Left lung (tissue), 4 donors: ENCODE measurements at regions not wholly inside any gene's neighbourhood (a gene's known extent, or its start where the extent isn't known, plus 50 kb on each side); places are given as distances from the start of the nearest gene placed in this dataset.

ENCODE experiments used
- ATAC-seq: fragments of 200-7000 bp; cut with Tn5 transposase; one replicate; pipeline ENCODE4 v1.9.1; 2020; ENCODE audit warnings: moderate library complexity
- DNase-seq, 4 donors: peaks; one replicate each; pipeline ENCODE4 v3.0.0-alpha.2; 2013 to 2020
- H3K27ac ChIP-seq, 2 donors: fragments of 200-600 bp; sonication (generic) in 1 of 2; one replicate each; pipeline versions ENCODE4 v1.5.0 to v1.8.0; 2020 to 2021
- H3K27me3 ChIP-seq, 2 donors: fragments of 200-600 bp; sonication (generic) in 1 of 2; one replicate each; pipeline versions ENCODE4 v1.5.0 to v1.8.0; 2020 to 2021
- H3K36me3 ChIP-seq, 2 donors: fragments of 200-600 bp; sonication (generic) in 1 of 2; one replicate each; pipeline versions ENCODE4 v1.5.0 to v1.8.0; 2020 to 2021
- H3K4me1 ChIP-seq, 2 donors: fragments of 200-600 bp; one replicate each; pipeline ENCODE4 v1.8.0; 2021
- H3K4me3 ChIP-seq, 2 donors: fragments of 200-600 bp; sonication (generic) in 1 of 2; one replicate each; pipeline versions ENCODE4 v1.5.0 to v1.8.0; 2020 to 2021; ENCODE audit warnings: mild to moderate bottlenecking in 1 of 2
- H3K9me3 ChIP-seq, 2 donors: fragments of 200-600 bp; sonication (generic) in 1 of 2; one replicate each; pipeline versions ENCODE4 v1.5.0 to v1.8.0; 2020 to 2021
- intact Hi-C, 2 donors: fragments of 100-400 bp; cut with DNase I; formaldehyde crosslinking; loops; one replicate each; pipeline versions ENCODE4 v1.11.2 to v1.14.2; 2022
- TF ChIP-seq, protein P1 (sequence below), 2 donors: fragments of 200-600 bp; sonication (generic) in 1 of 2; IDR thresholded peaks; one replicate each; pipeline versions ENCODE4 v1.5.0 to v1.8.0; 2021; ENCODE audit warnings: antibody characterized with exemption in 2 of 2
- donor health status: DM: no; HTN: yes; CAD: no.
- donor health status: DM: no; HTN: no; CAD: no.

DNA sequence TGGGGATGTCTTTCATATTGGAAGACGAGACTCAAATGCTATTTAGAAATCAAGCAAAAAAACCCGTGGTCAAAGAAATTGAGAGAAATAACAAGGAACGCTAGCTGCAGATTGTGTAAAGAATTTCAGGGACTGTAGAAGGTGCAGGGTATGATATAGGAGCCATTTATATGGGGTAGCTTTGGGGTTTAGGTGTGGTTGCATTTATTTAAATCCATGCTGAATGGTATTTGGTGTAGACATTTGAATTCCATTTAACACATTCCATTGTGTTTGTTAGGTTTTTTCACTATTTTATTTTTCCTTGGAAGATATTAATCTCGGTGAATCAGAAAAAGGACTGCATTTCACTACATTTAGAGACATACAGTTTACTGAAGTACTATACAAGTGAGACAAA lies 341.0 kb upstream of the GALNTL6 start:
- Histone ChIP-seq H3K4me1 (no peaks in the 10 kb centered on the region), H3K4me3 (no peak overlapping the region), H3K27ac (no peak overlapping the region), H3K36me3 (no peaks in the 10 kb centered on the region), H3K27me3 (no peaks in the 10 kb centered on the region), H3K9me3 (no peaks in the 10 kb centered on the region)
- TF ChIP-seq, protein P1, sequence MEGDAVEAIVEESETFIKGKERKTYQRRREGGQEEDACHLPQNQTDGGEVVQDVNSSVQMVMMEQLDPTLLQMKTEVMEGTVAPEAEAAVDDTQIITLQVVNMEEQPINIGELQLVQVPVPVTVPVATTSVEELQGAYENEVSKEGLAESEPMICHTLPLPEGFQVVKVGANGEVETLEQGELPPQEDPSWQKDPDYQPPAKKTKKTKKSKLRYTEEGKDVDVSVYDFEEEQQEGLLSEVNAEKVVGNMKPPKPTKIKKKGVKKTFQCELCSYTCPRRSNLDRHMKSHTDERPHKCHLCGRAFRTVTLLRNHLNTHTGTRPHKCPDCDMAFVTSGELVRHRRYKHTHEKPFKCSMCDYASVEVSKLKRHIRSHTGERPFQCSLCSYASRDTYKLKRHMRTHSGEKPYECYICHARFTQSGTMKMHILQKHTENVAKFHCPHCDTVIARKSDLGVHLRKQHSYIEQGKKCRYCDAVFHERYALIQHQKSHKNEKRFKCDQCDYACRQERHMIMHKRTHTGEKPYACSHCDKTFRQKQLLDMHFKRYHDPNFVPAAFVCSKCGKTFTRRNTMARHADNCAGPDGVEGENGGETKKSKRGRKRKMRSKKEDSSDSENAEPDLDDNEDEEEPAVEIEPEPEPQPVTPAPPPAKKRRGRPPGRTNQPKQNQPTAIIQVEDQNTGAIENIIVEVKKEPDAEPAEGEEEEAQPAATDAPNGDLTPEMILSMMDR (IDR thresholded peaks at IDR 0.05), result no peak
- intact Hi-C loops, result no loop called here
- ATAC-seq, result no peak
- DNase-seq, result no peak

DNA sequence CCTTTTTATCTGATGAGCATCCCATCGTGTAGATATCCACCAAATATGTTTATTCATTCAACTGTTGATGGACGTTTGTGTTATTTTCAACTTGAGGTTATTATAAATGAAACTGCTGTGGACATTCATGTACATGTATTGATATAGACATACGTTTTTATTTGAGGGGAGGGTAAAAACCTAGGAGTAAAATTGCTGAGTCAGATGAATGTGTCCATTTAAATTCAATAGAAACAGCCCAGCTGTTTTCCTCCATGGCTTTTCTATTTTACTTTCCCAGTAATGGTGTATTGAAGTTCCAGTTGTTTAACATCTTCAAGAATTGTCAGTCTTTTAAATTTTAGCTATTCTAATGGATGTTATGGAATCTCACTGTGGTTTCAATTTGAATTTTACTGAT lies 348.7 kb upstream of the GALNTL6 start:
- Histone ChIP-seq H3K9me3 (no peaks in the 10 kb centered on the region), H3K36me3 (no peaks in the 10 kb centered on the region), H3K4me3 (no peak overlapping the region), H3K27me3 (no peaks in the 10 kb centered on the region), H3K4me1 (no peaks in the 10 kb centered on the region), H3K27ac (no peak overlapping the region)
- ATAC-seq, result no peak
- intact Hi-C loops, result no loop called here
- DNase-seq, result no peak
- TF ChIP-seq, protein P1 (IDR thresholded peaks at IDR 0.05), result no peak

DNA sequence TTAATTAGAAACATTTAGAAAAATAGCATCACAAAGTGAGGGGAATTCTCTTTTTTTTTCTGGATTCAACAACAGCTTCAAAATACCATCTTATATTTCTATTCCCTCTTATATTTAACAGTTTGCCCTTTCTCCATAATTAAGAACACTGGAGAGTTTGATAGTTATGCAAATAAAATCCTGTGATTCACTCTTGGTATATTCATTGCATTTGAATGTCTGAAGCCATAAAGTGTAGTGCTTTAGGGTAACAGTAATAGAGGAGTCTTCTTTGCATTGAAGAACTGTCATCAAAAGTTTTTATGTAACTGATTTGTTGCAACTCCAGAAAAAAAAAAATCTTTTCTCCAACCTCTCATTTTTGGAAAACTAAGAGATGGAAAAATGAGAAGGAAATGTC lies 352.0 kb upstream of the GALNTL6 start:
- H3K36me3 ChIP-seq, result no peaks in the 10 kb centered on the region
- TF ChIP-seq, protein P1 (IDR thresholded peaks at IDR 0.05), result no peak
- H3K27me3 ChIP-seq, result no peaks in the 10 kb centered on the region
- peaks cover 0 to 16% of the 10 kb centered on the region in 2 donors for H3K9me3 ChIP-seq
- intact Hi-C loops, result no loop called here
- no peak overlapping the region for H3K27ac ChIP-seq
- no peak for DNase-seq
- no peaks in the 10 kb centered on the region for H3K4me1 ChIP-seq
- H3K4me3 ChIP-seq, result no peak overlapping the region
- ATAC-seq, result no peak

DNA sequence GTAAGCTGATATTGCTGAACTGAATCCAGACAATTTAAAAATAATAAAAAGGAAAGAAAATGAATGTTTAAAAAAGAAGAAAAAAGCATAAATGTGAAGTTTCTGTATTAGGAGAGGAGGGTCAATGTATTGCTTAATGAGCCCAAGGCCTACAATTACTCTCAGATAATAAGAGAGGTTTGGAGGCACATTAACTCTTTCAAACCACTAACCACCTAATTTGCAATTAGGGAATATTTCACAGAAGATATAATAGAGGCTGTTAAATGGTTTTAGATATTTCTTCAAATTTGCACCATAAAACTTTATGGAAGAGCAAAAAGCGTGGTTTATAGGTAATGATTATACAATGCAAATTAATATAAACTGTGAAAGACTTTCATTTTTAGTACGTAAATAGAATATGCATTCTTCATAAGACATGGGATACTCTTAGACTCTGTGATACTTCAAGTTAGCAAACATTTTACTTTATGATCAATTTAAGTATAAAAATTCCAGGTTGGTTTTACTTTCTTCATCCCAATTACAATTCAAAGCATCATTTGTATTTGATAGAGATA lies 364.2 kb upstream of the GALNTL6 start:
- no peak overlapping the region for H3K4me3 ChIP-seq
- H3K9me3 ChIP-seq, result no peaks in the 10 kb centered on the region
- intact Hi-C loops, result no loop called here
- DNase-seq (no peak), ATAC-seq (no peak)
- no peaks in the 10 kb centered on the region for H3K27me3 ChIP-seq
- no peaks in the 10 kb centered on the region for H3K4me1 ChIP-seq
- TF ChIP-seq, protein P1 (IDR thresholded peaks at IDR 0.05), result no peak
- no peaks in the 10 kb centered on the region for H3K36me3 ChIP-seq
- H3K27ac ChIP-seq, result no peak overlapping the region

DNA sequence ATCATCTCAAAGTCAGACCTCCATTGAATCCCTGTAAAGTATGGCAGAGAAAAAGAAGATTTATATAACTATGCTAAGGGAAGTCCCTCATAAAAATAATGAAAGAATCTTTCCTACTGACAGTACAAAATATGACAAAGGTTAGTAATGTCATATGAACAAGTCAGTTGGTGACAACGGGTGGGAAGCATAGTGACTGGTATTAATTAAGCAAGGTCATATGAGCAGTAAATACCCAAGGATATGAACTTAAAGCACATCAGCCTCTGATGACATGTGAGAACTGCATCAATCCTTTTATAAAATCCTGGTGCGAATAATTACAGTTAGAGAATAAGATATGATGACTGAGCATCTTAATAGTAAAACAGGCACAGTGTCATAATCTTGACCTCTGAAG lies 364.8 kb upstream of the GALNTL6 start:
- Histone ChIP-seq H3K4me3 (no peak overlapping the region), H3K27ac (no peak overlapping the region), H3K9me3 (no peaks in the 10 kb centered on the region), H3K4me1 (no peaks in the 10 kb centered on the region), H3K36me3 (no peaks in the 10 kb centered on the region), H3K27me3 (no peaks in the 10 kb centered on the region)
- DNase-seq (no peak), ATAC-seq (no peak)
- TF ChIP-seq, protein P1 (IDR thresholded peaks at IDR 0.05), result no peak
- intact Hi-C loops, result no loop called here
